SKM-1 treated with dmso at 0.1 percent for 144 hours (cell line): ENCODE measurements at regions not wholly inside any gene's neighbourhood (a gene's known extent, or its start where the extent isn't known, plus 50 kb on each side); places are given as distances from the start of the nearest gene placed in this dataset.

Source experiments
- DNase-seq: peaks from one replicate; lab custom pipeline; 2025; ENCODE audit not compliant: unreplicated experiment; lab: John Stamatoyannopoulos, UW

DNA sequence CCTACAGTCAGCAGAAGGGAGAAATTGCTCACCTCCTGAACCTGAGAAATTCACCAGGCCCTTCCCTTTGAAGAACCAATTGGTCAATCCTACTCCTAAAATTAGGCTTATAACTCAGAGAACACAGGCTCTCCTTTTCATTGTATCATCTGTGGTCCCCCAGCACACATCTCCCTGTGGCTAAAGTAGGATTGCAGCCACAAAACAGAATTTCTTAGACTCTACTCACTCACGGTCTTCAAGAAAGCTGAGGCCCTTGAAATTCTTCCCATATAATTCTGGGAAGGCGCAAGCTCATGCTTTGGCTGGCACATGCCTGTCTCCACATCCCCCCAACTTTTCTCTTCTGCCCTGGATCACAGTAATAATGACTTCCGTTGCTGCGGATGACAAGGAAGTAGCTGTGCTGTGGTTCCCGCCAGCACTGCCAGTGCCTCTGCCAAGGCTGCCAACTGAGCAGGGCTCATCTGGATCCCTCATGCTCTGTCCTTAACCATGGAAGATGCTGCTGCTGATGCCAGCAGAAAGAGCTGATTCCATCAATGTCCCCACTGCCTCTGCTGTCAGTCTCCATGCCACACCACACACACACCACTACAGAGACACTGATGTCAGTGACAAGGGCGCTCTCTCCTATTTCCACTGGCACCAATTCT lies 200.6 kb upstream of the POU2AF2 start:
- no peak for DNase-seq

DNA sequence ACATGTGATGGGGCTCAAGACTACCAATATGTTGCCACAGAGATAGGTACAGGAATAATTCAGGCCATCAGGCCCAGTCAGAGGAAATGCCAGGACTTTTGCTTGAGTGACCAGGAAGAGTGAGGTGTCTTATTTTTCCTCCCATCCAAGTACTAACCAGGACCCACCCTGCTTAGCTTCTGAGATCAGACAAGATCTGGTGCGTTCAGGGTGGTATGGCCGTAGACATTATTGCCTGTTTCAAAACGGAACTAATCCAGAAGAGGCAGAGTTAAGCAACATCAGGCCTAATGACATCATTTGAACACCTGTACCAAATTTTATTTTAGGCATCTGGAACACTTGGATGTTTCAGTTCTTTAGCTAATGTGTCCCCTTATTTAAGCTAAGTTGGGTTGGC lies 205.5 kb upstream of the POU2AF2 start:
- no peak for DNase-seq

DNA sequence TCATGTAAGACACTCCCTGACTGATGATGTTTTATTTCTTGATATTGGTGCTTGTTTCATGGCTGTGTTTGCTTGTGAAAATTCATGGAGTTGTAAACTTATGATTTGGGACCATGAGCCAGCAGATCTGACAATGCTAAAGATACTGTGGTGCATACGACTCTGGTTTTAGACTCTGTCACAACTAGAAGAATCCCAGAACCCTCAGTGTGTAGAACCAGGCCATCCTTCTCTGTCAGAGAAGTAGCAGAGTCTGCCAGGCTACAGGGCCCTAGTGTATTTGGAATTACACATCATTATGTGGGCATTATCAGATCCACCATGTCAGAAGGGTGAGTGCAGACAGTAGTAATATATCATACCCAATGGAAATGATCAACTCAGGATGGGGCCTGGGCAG lies 209.8 kb upstream of the POU2AF2 start:
- no peak for DNase-seq

DNA sequence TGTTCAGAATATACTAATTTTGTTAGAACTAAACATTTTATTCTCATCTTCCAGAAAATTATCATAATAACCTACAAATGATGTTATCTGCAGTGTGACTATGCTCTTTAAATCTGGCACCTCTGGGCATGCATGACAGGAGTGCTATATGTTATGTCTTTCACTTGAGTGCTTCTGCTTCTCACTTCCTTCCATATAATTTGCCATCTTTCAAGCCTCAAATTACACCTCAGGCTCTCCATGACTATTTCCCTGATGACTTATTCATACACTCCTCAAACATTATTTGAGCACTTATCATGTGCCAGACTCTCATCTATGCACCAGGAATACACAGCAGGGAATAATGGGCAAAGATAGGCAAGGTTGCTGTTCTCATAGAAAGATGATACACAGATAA lies 219.3 kb upstream of the POU2AF2 start:
- no peak for DNase-seq

DNA sequence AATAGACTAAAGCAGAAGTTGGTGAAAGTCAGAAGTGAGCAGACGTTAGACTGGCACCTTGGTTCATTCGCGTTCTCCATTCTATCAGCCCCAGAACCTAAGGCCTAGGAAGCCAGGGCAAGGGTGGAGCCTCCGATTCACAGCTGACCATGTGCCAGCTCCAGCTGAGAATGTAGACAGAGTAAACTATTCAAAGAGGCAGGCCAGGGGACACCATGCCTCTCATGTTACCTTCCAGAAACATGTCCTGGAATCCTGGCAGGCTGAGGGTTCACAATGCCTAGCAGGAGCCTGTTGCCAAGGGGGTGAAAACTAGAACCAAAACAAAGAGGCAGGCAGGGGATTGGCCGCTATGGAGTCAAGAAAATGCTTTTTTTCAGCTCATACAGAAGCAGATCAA lies 224.4 kb upstream of the POU2AF2 start:
- no peak for DNase-seq

DNA sequence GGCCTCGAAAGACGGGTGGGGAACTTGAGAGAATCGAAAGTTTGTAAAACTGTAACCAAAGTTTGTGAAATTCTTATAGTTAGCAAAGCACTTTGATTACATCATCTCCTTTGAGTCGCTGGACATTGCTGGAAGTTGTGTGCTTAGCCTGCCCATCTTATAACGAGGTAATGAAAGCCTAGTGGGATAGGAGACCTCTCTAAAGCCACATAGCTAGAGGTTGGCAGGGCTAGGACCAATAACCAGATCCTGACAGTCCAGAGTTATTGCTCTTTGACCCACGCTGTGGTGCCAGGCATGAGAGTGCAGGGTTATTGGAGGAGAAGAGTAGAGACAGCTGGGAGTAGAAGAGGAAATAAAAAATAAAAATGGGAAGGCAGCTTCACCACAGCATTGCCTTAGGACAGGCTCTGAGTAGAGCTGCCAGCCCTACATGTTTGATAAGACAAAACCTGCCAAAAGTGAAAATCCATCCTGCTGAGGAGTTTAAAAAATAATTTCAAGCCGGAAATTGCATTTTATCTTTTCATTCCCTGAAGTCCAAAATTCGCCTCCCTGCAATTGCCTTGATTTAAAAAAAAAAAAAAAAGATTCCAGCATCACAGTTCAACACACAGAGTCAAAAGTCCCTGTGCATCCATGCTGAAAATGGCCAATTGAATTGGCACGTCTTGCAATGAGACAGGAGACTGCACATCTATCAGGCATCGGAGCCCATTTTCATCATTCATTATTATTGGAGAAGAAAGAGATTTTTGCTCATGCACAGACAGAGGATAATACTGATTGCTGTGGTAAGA lies 225.5 kb upstream of the POU2AF2 start:
- DNase-seq = peak; percentile 75

DNA sequence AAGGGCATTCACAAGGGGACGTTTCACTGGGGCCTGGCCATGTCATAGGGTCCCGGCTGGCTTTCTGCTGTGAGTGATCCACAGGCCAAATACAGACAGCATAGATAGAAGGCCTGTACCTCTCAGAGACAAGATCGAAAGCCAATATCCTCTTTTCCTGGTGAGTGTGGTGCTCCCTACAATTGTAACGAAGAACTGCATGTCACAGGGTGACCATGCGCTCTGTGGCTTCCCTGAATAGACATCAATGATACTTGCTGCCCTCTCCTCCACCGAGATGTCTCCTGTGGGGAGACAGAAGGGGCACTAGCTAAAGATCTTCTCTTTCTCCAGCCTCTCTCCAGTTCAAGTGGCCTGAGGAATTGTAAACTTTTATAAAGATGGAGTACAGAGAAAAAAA lies 226.1 kb upstream of the POU2AF2 start:
- peak; percentile 34 for DNase-seq

DNA sequence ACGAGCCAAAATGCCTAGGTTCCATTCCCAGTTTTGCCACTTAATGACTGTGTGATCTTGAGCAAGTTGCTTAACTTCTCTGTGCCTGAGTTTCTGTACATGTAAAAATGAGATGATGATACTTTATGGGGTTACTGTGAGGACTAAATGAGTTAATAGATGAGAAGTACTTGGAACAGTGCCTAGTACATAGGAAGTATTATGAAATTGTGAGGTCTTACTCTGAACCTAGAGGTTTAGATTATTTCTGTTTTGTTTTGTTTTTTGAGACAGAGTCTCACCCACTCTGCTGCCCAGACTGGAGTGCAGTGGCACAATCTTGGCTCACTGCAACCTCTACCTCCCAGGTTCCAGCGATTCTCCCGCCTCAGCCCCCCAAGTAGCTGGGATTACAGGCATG lies 227.0 kb upstream of the POU2AF2 start:
- peak; percentile 22 for DNase-seq

DNA sequence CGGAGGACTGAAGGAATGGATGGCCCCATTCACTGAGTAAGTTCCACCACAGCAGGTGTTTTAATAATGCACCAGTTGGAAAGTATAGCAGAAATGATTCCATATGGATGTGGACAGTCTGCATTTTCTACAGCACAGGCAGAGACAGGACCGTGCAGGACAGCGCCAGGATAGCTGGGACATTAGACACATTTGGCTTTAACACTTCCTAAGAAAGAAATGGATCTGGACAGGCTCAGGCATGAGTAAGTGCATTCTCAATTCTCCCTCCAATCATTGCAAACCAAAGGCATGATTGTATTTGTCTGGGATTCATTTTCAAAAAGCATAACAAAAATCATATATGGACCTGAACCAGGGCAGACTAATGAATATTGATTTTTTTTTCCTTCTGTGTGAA lies 233.0 kb upstream of the POU2AF2 start:
- no peak for DNase-seq

DNA sequence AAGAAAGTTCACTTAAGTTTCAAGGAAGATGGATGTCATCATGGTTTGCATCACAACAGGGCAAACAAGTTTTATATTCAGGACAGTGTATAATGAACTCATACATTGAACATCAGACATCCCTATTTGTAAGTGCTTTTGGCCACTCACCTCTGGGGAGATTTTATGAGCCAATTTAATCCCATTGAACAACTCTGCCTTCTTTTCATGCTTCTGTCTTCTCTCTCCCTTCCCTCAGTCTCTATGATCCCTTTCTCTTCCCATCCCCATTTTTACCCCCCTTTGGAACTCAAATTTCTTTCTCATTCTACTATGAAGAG lies 234.3 kb upstream of the POU2AF2 start:
- DNase-seq = no peak

DNA sequence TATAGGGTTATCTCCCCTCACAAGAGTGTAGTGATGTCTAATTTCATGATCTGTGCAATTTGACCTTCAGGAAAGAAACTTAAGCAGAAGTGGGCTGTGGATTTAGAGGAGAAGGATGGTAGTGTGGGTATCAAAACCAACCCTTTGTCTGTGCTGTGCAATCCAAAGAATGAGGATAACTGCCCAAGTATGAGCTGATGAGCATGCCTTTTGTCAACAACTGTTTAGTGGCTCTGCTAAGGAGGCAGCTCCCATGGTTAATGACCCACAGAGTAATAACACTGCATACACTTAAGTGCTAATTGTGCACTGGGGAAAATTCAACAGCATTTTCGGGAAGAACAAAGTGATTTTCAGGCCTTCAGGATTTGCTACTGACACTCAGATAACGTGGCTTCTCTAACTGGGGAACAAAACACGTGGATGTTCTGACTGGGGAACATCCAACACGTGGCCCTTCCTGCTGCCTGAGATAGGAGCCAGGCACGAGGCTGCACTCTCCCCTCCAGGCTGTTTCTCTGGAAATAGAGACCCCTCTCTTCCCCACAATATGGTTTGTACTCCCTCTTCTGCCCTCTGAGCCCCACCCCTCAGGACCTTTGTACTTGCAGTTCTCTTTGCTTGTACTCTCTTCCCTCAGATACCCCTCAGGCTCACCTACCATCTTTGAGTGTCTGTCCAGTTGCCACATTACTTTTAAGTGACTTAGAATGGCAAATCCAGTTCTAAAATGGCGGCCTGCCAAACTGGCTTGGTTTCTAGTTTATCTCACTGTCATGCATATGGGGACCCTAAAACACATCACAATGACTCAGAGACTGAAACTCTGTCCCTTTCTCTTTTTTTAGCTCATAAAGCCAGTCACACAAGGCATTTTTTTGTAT lies 234.9 kb upstream of the POU2AF2 start:
- no peak for DNase-seq

DNA sequence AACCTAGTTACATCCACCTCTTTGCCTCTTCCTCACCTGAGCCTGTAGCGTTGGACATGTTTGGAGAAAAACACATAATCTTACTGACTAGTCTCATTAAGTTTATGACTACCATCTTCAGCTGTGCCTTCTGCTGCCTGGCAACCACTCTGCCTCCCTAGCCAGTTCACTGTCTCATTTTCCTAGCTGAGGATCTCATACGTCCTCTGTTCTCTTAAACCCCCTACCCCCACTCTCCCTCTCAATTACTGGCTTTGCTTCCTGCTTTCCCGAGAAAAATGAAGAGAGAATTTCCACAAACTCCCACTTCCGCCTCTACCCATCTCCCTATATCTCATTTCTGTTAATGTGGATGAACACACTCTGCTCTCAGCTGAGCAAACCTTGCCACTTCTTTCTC lies 239.3 kb upstream of the POU2AF2 start:
- DNase-seq = no peak

DNA sequence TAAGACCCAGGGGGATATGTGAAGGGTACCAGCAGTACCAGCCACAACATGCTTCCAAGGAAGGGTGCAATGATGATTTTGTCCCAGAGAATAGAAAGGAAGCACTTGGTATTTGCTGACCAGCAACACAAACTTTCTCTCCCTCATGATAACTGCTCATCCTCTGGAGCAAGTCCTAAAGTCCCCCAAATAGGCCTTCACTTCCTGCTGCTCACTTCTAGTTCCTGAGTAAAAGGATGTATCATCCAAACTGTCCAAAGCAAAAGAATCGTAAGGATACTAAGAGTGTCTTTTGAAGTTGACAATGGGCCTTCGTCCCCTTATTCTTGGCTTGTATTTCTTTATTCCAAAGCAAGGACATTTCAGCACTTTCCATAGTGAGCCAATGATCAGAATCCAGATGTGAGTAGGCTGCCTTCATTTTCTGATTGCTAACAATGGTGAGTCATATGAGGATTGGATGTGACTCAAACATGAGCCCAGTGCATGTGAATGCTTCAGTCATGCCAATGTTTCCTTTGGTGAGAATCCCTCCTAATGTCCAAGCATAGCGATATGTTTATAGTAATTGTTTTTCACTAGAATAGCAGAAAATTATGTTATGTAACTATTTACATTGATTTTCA lies 243.4 kb upstream of the POU2AF2 start:
- DNase-seq = no peak

DNA sequence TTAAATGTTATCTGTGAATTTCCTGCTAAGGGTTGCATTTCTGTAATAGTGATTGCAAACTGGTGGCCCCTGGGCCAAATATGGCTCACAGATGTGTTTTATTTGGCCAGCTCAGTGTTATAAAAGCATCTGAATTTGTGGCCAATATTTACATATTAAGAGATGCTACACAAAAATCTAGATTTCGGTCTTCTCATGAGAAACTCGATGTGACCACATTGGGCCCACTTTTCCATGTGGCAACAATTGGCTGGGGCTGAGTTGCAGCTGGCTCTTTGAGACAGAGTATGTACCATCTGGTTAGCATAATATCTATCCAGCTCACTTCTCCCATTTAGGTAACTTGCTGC lies 244.5 kb upstream of the POU2AF2 start:
- no peak for DNase-seq

DNA sequence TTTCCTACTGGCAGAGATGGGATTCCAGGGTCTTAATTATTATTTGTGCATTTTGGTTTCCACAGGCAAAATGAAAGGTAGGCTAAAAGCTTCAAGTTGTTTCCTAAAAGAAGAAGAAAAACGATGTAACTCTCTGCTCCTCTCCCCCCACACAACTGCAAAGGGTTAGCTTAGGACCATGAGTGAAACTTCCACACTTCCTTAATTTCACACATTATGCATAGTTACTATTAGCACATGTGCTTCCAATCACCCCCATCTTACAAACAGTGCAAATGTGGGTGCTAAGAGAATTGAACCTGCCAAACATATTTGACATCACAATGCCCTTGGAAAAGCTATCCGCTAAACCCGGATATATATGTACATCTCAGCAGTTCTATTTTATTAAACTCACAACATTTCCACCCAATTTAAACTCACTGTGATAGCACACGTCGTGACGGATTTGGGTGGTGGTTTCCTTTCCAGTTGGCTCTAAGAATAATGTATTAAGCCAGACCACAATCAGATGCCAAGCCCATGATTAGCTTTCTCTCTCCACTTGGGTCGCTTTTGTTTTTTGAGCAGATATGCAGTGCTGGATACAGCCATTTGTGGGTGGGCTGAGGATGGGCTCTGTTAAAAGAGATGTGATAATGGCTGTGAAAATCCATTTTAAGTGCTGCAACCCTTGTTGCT lies 245.0 kb upstream of the POU2AF2 start:
- no peak for DNase-seq

DNA sequence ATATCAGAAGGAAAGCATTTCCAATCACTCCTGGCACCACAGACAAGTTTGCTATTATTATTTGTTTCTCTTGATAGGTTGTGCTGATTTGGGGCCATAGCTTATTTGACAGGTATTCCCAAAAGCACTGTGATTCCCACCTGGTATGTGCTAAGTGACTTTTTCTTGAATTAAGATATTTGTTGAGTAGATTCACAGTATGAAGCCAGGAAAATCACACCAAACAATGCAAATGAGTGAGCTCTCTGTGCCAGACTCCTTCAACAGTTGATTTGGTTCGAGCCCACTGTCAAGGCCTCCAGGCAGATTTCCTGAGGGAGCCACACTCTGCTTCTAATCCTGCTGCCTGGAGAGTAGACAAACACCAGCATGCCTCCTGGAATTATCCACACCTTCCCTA lies 253.0 kb upstream of the POU2AF2 start:
- DNase-seq = no peak

DNA sequence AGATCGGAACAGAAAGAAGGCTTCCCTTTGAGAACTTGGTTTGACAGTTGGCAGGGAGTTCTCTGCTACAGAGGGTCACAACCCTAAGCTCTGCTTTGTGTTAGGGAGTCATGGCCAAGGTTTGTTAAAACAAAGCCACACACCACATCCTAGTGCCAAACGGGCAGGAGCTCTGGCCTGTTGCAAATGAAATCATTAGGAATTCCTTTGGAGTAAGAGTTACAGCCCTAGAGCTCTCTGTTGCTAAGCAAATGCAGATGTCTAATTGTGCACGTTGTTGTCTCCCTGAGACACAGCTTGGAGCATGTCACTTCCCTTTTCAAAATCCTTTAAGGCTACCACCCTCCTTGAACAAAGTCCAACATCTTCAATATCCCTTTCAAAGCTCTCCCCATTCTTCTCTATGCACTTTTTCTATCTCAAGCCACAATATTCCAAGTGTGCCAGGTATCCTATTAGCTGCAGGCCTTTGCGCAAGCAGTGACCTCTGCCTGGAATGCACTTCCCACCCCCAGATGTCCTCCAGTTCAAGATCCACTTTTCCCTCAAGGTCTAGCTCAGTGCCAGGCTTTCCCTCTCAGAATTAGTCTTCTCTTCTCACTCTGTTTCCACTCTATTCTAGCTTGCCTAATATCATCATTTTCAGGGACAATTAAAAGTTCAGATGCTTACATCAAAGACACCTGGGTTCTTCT lies 253.7 kb upstream of the POU2AF2 start:
- DNase-seq = no peak

DNA sequence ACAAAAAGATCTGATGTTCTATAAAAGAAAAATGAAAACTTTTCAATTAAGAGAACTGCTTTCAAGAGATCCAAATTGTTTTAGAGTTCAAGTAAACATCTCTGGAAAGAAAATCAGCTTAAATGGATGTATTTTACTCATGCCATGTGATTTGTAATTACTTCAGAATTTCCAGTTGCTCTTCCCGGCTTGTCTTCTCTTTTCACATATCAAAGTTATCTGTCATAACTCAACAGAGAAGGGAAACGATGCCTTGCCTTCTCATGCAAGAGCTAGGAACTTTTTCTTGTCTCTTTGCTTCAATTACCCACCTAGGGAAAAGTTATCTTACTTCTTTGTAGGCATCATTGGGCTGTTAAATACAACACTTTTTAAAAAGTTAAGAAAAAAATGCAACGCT lies 255.2 kb upstream of the POU2AF2 start:
- no peak for DNase-seq

DNA sequence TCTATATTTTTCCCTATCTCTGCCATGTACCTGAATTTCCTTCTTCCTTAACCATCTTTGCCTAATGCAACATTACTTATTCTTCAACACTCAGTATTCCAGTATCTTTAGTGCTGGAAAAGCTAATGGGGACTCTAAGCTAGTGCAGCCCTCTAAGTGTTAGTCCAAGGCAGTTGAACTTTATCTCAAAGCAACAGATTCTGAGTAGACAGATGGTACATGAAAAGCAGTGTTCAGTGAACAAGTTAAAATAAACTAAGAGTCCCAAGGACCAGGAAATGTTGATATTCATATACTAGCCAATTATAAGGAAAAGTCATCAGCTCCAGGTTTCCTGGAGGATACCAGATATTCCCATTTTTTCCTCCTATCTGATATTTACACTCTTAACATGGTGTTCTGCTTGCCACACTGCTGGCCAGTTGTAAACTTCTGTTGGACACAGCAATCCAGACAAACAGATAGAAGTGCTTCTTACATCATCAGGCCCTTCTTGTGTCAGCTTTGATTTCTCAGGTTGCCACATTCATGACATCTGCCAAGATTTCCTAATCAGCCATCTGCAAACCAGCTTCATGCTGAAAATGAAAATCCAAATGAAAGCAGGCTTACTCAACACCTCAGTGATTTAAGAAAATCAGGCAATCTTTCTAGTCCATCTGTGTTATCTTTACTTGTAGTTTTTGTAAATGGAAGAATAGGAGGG lies 255.9 kb upstream of the POU2AF2 start:
- DNase-seq = peak; percentile 20

DNA sequence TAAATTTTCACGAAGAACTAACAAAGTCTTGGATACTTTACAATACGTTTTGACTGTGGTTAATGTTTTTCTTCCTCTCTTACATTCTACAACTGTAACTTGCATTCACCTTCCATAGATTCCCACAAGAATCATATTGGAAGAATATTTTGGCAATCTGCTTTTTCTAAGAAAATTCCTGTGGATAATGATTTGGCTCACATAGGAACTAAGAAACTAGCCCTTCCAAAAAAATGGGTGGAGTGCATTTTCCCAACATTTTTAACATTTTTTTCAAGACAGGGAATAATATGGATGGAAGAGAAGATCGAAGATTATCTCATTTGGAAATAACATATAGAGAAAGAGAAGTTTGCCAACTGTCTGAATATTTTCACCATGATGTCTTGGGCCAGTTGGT lies 256.9 kb upstream of the POU2AF2 start:
- no peak for DNase-seq
